COLO829 (cell line): ENCODE measurements at regions not wholly inside any gene's neighbourhood (a gene's known extent, or its start where the extent isn't known, plus 50 kb on each side); places are given as distances from the start of the nearest gene placed in this dataset.

ENCODE experiments used
- DNase-seq: peaks from one replicate; pipeline ENCODE4 v3.0.0; 2012; ENCODE audit warnings: low spot score

GRCh38 chr4:13126976-13127910 is 356.9 kb downstream of the RAB28 start:
- peak; percentile 18 for DNase-seq

GRCh38 chr4:13118633-13119032 is 365.5 kb downstream of the RAB28 start:
- DNase-seq, result no peak

- no peak for DNase-seq
Measured at GRCh38 chr4:13117185-13117584, 367.0 kb downstream of the RAB28 start.

- DNase-seq, result no peak
Measured at GRCh38 chr4:13112030-13112429, 372.1 kb downstream of the RAB28 start.

GRCh38 chr4:13109536-13109935 is 374.6 kb downstream of the RAB28 start:
- DNase-seq, result no peak

- no peak for DNase-seq
Measured at GRCh38 chr4:13108096-13108495, 376.0 kb downstream of the RAB28 start.

DNA sequence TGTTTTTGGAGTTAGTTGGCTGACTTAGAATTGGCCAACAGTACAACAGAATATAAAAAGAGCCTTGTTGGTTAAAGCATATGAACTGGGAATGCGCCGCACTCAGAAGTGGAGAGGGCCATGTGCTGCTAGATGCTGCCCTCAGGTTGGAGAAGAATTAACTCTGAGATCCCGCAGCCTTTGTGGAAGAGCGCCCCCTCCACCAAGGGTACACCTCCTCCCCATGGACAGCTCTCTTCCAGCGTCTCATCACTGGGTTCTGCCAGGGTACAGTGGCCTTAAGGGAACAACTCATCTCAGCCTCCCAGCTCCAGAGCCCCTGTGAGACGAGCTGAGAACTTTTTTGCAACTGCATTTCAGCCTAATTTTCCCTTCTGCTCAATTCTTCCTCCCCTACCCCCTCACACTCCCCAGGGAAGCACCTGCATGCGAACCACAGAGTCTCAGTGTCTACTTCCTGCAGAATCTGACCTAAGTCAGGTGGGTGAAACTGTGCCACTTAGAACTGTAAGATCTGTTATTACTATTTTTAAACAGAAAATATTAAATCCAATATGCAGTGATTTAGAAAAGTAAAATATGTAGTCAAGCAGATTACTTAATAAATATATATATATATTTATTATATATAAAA is 380.6 kb downstream of the RAB28 start:
- DNase-seq, result no peak

GRCh38 chr4:13102092-13102742 is 381.9 kb downstream of the RAB28 start:
- no peak for DNase-seq

DNA sequence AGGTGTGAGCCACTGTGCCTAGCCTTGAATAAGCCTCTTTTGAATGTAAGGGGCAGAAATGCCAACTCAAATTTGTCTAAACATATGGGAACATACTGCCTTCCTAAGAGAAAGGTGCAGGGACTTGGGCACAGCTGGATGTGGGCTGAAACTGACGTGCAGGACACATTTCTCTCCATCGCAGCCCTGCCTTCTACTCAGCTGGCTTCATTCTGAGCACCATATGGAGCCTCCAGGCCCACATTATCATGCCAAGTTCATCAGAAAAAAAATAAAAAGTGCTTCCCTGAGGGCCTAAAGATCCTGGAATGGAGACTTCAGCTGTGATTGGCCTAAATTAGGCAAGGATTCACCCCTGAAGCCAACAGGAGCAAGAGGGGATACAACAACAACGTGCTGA is 386.2 kb downstream of the RAB28 start:
- DNase-seq, result no peak

GRCh38 chr4:13095722-13096121 is 388.4 kb downstream of the RAB28 start:
- DNase-seq, result no peak

DNA sequence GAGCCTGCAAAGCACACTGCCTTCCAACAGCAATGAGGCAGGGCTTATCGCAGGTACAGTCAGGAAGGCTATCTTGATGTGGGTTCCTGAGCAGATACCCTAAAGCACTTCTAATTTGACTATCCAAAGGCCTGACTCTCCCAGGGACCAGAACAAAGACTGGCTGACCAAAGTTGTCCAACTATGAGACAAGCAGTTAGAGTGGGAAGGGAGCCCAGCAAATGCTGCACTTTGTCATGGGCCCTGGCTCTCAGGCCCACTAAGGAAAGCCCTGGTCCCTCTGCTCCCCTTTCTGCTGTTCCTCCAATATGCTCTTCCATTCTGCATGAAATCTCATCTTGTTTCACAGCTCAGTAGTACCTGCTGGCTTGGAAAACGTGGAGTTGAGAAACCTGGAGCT is 391.0 kb downstream of the RAB28 start:
- no peak for DNase-seq

DNA sequence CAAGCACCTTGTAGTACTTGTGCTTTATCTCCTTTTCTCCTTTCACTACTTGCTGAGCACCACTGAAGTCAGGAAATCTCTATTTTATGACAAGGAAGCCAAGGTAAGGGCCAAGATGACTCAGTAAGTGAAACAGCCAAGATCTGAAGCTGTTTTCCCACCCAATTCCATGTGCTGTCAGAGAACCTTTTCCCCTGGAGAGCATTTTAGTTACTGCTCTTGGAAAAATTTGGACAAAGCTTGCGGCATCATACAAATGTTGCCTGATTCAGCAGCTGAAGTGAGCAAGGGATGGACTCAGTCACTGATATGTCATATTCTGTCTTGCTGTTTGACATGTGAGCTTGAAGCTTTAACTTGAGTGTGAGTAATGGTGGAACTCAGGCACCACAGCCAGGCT is 391.4 kb downstream of the RAB28 start:
- DNase-seq, result no peak

DNA sequence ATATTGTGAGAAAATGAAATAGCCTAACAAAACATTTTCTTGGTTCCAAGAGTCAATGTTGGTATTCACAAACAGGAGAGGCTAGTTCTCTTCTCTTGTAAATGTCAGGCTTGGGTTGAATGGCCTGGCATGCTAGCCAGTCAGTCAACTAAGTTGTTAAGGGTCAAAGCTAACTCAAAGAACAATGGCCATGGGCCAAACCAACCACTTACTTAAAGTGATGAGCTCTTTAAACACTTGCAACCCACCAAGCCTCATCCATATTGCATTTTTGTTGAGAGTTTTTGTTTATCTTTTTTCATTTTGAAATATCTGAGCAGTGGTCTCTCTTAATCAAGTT is 394.5 kb downstream of the RAB28 start:
- no peak for DNase-seq

DNA sequence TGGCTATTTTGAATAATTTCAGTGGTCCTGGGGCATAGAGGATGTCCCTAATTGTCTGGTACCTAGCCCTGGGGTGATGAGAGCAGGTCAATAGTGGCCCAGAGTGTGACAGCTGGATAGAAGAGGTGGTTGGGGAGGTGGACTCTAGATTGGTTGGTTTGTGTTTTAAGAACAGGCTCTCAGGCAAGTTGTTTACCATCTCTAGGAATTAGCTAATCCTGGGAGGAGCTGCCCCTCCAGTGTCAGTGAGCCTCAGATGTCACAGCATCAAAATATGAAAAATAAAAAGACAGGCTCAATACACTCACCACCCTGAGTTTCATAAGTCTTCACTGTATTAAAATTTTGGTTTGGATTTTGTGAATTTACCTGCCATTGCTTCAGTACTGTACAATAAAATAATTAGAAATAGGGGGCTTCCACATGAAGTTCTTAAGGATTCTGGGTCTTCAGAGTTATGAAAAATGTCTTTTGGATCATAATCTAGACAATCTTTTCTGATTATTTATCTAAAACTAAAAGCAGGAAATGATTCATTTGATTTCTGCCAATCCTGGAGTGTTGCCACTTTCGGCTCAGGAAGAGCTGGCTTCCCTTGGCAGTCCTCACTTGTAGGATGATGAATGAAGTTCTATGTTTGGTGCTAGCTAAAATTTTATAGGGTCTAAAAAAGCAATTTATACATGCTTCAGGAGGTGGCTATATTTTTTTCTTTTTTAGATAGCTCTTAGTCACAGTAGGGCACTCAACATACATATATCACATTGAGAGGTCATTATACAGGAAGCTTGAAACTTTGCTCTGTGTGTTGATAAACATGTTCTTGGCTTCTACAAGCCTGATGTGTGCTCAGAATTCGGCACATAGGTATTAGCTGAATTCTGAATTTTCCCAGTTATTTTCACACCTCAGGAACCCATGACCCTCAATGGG is 395.1 kb downstream of the RAB28 start:
- peak; percentile 51 for DNase-seq

DNA sequence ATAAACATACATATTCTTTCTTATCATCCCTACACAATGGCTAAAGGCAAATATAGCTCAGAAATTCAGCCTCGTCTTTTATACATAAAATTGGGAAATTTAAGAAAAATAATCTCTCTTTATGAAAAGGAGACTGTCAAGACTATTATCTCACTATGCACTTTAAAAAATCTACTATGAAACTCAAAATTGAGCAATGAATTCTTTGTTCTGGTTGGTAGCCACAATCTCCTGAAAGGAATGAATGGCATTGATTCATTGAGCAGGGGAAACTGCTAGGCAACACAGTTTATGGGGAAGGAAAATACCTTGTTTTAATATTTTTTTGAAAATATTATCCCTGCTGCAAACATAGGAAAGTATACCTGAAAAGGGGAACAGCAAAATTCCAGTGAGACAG is 397.1 kb downstream of the RAB28 start:
- DNase-seq, result peak; percentile 48

DNA sequence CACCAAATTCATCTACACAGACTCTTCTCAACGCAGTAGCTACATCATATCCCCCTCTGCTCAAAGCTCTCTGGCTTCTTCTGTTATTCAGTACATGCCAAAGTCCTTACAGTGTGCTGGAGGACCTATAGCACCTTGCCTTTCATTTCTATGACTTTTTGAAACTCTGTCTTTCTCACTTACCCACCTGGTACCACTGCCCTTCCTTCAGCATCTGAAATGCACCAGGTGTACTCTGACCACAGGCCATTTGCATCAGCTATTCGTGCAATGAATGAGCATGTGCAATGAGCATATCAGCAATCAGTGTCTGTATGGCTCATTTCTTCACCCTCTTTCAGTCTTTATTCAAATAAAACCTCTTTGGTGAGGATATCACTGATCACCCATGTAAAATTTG is 399.9 kb downstream of the RAB28 start:
- DNase-seq, result no peak

DNA sequence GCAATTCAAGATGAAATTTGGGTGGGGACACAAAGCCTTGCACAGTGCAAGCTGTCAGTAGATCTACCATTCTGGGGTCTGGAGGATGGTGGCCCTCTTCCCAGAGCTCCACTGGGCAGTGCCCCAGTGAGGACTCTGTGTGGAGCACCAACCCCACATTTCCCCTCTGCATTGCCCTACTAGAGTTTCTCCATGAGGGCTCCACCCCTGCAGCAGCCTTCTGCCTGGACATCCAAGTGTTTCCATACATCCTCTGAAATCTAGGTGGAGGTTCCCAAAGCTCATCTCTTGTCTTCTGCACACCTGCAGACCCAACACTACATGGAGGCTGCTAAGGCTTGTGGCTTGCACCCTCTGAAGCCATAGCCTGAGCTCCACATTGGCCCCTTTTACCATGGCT is 402.3 kb downstream of the RAB28 start:
- no peak for DNase-seq

- DNase-seq, result no peak
Measured at GRCh38 chr4:13067077-13067476, 417.1 kb downstream of the RAB28 start.

DNA sequence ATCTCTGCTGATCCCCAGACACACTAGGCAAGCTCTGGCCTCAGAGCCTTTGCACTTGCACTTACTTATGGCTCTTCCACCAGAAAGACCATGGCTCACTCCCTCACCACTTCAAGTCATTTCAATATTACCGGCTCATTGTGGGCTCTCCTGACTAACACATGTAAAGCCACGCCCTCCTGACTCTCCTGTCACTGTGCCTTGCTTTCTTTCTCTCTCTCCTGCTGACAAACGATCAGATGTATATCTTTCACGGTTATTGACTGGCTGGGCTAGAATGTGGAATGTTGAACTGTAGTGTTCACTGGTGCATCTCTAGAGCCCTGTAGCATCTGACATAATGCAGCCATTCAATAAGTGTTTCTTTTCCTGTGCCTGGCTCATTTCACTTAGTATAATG is 425.1 kb downstream of the RAB28 start:
- DNase-seq, result no peak

GRCh38 chr4:13056630-13057189 is 427.4 kb downstream of the RAB28 start:
- DNase-seq, result no peak

DNA sequence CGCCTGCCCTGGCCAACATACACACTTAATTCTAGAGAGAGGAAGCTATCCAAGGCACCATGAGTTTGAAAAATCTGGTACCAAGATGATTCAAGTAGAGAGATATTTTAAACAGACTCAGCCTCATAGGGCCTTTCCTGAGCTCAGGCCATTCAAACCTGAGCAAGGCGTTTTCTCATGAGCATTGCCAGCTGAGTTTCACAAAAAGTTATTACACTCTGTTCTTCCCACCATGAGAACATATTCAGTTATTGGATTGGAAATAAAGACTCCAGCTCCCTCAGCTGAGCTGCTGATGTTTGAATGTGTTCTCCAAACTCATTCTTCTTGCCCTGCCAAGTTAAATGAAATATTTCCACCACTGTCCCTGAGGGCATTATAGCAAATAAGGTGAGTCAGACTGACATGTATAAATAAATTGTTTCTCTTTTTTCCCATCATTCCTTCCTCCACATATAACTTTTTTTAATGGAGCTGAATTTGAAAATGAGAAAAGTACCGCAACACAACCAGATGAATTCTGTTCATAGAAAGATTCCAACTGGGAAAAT is 429.6 kb downstream of the RAB28 start:
- no peak for DNase-seq
